Rectal smooth muscle tissue (tissue), 1 donor: ENCODE measurements at regions not wholly inside any gene's neighbourhood (a gene's known extent, or its start where the extent isn't known, plus 50 kb on each side); places are given as distances from the start of the nearest gene placed in this dataset.
"Not testable (repeated sequence)": the region's sequence is repeated elsewhere in the genome, so short reads cannot be mapped to it uniquely, and the experiment has no call there.

Experiments used
- H3K27ac ChIP-seq: one replicate; pipeline ENCODE4 v1.7.0; 2013; ENCODE audit warnings: low read depth, low read length, inconsistent platforms
- H3K27me3 ChIP-seq: one replicate; pipeline ENCODE4 v1.7.0; 2013; ENCODE audit warnings: low read length; ENCODE audit not compliant: control insufficient read depth, insufficient read depth
- H3K36me3 ChIP-seq: one replicate; pipeline ENCODE4 v1.7.0; 2013; ENCODE audit warnings: low read length; ENCODE audit not compliant: control insufficient read depth, insufficient read depth
- H3K4me1 ChIP-seq: one replicate; pipeline ENCODE4 v1.7.0; 2013; ENCODE audit warnings: low read length; ENCODE audit not compliant: control insufficient read depth, insufficient read depth
- H3K4me3 ChIP-seq: one replicate; pipeline ENCODE4 v1.7.0; 2013; ENCODE audit warnings: low read length
- H3K9ac ChIP-seq: one replicate; pipeline ENCODE4 v1.7.0; 2013; ENCODE audit warnings: low read length

GRCh38 chr9:87022178-87022577 lies 74.9 kb upstream of the GAS1 start:
- Histone ChIP-seq H3K27me3 (no peaks in the 10 kb centered on the region), H3K36me3 (no peaks in the 10 kb centered on the region)

GRCh38 chr9:87026204-87026603 lies 78.9 kb upstream of the GAS1 start:
- Histone ChIP-seq H3K27ac (no peak overlapping the region), H3K36me3 (no peaks in the 10 kb centered on the region), H3K9ac (no peak overlapping the region), H3K4me1 (peaks cover 6% of the 10 kb centered on the region), H3K4me3 (no peak overlapping the region), H3K27me3 (no peaks in the 10 kb centered on the region)

More at GRCh38 chr9:87022178-87022577, 74.9 kb upstream of the GAS1 start:
- Histone ChIP-seq H3K4me3 (no peak overlapping the region), H3K4me1 (peaks cover 3% of the 10 kb centered on the region), H3K27ac (no peak overlapping the region), H3K9ac (no peak overlapping the region)

GRCh38 chr9:87028836-87029235 lies 81.5 kb upstream of the GAS1 start:
- not testable (repeated sequence) for H3K36me3 ChIP-seq, H3K27me3 ChIP-seq, H3K27ac ChIP-seq, H3K9ac ChIP-seq, H3K4me3 ChIP-seq
- peaks cover 13% of the 10 kb centered on the region for H3K4me1 ChIP-seq

- peak overlapping the region; percentile 8 for H3K27ac ChIP-seq
- H3K36me3 ChIP-seq, result no peaks in the 10 kb centered on the region
- peaks cover 23% of the 10 kb centered on the region for H3K4me1 ChIP-seq
- H3K27me3 ChIP-seq, result no peaks in the 10 kb centered on the region
- no peak overlapping the region for H3K9ac ChIP-seq
- no peak overlapping the region for H3K4me3 ChIP-seq
These were observed 82.6 kb upstream of the GAS1 start for GRCh38 chr9:87029905-87030304.

- Histone ChIP-seq H3K4me3 (no peak overlapping the region), H3K36me3 (no peaks in the 10 kb centered on the region), H3K4me1 (peaks cover 35% of the 10 kb centered on the region), H3K27ac (peak overlapping the region; percentile 93), H3K27me3 (no peaks in the 10 kb centered on the region), H3K9ac (no peak overlapping the region)
These were observed 87.5 kb upstream of the GAS1 start for GRCh38 chr9:87034841-87035240.

GRCh38 chr9:87035879-87036278 lies 88.6 kb upstream of the GAS1 start:
- no peaks in the 10 kb centered on the region for H3K27me3 ChIP-seq
- no peaks in the 10 kb centered on the region for H3K36me3 ChIP-seq
- H3K4me3 ChIP-seq, result no peak overlapping the region
- H3K27ac ChIP-seq, result peak overlapping the region; percentile 93
- H3K4me1 ChIP-seq, result peaks cover 33% of the 10 kb centered on the region
- no peak overlapping the region for H3K9ac ChIP-seq

GRCh38 chr9:87036506-87036905 lies 89.2 kb upstream of the GAS1 start:
- H3K27ac ChIP-seq, result peak overlapping the region; percentile 93
- H3K36me3 ChIP-seq, result no peaks in the 10 kb centered on the region
- no peaks in the 10 kb centered on the region for H3K27me3 ChIP-seq
- H3K4me1 ChIP-seq, result peaks cover 33% of the 10 kb centered on the region
- no peak overlapping the region for H3K9ac ChIP-seq
- H3K4me3 ChIP-seq, result no peak overlapping the region

- no peak overlapping the region for H3K4me3 ChIP-seq
- no peaks in the 10 kb centered on the region for H3K36me3 ChIP-seq
- no peaks in the 10 kb centered on the region for H3K27me3 ChIP-seq
- peaks cover 13% of the 10 kb centered on the region for H3K4me1 ChIP-seq
- no peak overlapping the region for H3K9ac ChIP-seq
- H3K27ac ChIP-seq, result no peak overlapping the region
These were observed 92.6 kb upstream of the GAS1 start for GRCh38 chr9:87039809-87040392.

GRCh38 chr9:87040410-87041009 lies 93.2 kb upstream of the GAS1 start:
- Histone ChIP-seq H3K27me3 (no peaks in the 10 kb centered on the region), H3K9ac (no peak overlapping the region), H3K4me3 (no peak overlapping the region), H3K36me3 (no peaks in the 10 kb centered on the region), H3K27ac (no peak overlapping the region), H3K4me1 (peaks cover 7% of the 10 kb centered on the region)

- not testable (repeated sequence) for H3K4me1 ChIP-seq, H3K9ac ChIP-seq, H3K36me3 ChIP-seq, H3K27ac ChIP-seq, H3K4me3 ChIP-seq, H3K27me3 ChIP-seq
These were observed 94.4 kb upstream of the GAS1 start for GRCh38 chr9:87041553-87042235.

- H3K4me3 ChIP-seq, H3K27ac ChIP-seq, H3K36me3 ChIP-seq, H3K27me3 ChIP-seq, H3K4me1 ChIP-seq, H3K9ac ChIP-seq: not testable (repeated sequence)
These were observed 102.8 kb upstream of the GAS1 start for GRCh38 chr9:87049929-87050608.

- Histone ChIP-seq H3K27ac (no peak overlapping the region), H3K27me3 (no peaks in the 10 kb centered on the region), H3K4me1 (no peaks in the 10 kb centered on the region), H3K9ac (no peak overlapping the region), H3K4me3 (no peak overlapping the region), H3K36me3 (no peaks in the 10 kb centered on the region)
These were observed 107.8 kb upstream of the GAS1 start for GRCh38 chr9:87054999-87055686.
